ENCODE measurements at regions not wholly inside any gene's neighbourhood (a gene's known extent, or its start where the extent isn't known, plus 50 kb on each side); places are given as distances from the start of the nearest gene placed in this dataset.

DNA sequence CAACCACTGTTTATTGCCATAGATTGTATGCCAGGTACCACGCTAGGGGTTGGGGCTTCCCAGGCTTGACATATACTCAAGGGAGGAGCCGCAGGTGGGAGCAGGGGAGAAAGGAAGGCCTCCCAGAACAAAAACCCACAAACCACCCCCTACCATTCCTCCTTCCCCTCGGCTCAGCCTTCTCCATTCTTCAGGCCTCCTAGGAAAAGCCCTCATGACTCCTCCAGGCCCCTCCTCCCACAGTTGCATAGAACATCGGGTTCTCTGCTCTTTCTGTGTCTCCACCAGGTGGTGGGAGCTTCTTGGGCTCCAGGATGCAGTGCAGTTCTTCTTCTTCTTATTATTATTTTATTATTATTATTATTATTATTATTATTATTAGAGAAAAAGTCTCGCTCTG, 80.3 kb downstream of the ZFP36L2 start:
- TF ChIP-seq, protein P1, sequence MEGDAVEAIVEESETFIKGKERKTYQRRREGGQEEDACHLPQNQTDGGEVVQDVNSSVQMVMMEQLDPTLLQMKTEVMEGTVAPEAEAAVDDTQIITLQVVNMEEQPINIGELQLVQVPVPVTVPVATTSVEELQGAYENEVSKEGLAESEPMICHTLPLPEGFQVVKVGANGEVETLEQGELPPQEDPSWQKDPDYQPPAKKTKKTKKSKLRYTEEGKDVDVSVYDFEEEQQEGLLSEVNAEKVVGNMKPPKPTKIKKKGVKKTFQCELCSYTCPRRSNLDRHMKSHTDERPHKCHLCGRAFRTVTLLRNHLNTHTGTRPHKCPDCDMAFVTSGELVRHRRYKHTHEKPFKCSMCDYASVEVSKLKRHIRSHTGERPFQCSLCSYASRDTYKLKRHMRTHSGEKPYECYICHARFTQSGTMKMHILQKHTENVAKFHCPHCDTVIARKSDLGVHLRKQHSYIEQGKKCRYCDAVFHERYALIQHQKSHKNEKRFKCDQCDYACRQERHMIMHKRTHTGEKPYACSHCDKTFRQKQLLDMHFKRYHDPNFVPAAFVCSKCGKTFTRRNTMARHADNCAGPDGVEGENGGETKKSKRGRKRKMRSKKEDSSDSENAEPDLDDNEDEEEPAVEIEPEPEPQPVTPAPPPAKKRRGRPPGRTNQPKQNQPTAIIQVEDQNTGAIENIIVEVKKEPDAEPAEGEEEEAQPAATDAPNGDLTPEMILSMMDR (IDR thresholded peaks at IDR 0.05; ENCODE audit: extremely low read depth in 1 of 2, insufficient read depth in 1 of 2, low read depth in 1 of 2, low read length in 2 of 2): no peak
- TF ChIP-seq POLR2A (IDR thresholded peaks at IDR 0.05; ENCODE audit: low read depth, low read length): no peak
- no peak for TF ChIP-seq POLR2AphosphoS5 (IDR thresholded peaks at IDR 0.05; ENCODE audit: insufficient read depth, low read depth, low read length)
- TF ChIP-seq FOS (IDR thresholded peaks at IDR 0.05; ENCODE audit: borderline replicate concordance, insufficient read depth, low read length): no peak

All from endothelial cell of umbilical vein (primary cell).